ENCODE measurements at regions not wholly inside any gene's neighbourhood (a gene's known extent, or its start where the extent isn't known, plus 50 kb on each side); places are given as distances from the start of the nearest gene placed in this dataset.

GRCh38 chr2:46829231-46829995 lies 86.2 kb downstream of the MCFD2 start:
- BruUV-seq (replicated peaks) = no TSS peak
- H3K36me3 ChIP-seq (ENCODE audit: insufficient read depth, low read length) = no peaks in the 10 kb centered on the region

DNA sequence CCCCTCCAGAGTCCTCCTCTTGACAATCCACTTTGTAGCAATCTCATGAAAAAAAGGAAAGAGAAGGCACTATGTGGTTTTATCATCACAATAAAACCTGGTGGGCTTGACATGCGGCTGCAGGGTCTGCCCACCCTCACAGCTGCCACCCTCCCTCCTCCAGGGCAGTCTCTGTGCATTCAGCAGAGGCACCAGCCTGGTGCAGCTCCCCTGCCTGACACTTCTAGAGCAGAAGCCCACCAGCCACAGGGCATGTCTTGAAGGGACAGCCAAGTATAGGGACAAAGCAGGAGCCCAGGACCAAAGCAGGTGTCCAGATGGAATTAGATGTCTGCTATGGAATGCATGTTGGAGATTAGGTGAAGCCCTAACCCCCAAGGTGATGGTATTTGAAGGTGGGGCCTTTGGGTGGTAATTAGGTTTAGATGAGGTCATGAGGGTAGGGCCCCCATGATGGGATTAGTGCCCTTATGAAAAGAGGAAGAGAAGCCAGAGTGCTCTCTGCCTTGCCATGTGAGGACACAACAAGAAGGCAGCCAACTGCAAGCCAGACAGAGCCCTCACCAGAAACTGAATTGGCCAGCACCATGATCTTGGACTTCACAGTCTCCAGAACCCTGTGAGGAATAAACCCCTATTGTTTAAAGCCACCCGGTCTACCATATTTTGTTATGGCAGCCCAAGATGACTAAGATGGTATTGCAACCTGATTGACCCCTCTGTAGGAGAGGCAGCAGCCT lies 86.9 kb downstream of the MCFD2 start:
- H3K9me2 ChIP-seq (ENCODE audit: insufficient read depth, low read length) = no peaks in the 10 kb centered on the region
- no peak for DNase-seq (ENCODE audit: low spot score)
- intact Hi-C loops (cut with micrococcal nuclease; ENCODE audit: unreplicated experiment) = no loop called here
- ChIA-PET CTCF (ENCODE audit: unreplicated experiment) (no interaction called here), POLR2A (no interaction called here)
- H3K27ac ChIP-seq (ENCODE audit: low read depth, low read length, poor library complexity, severe bottlenecking) = no peak overlapping the region
- H3K36me3 ChIP-seq (ENCODE audit: insufficient read depth, low read length) = no peaks in the 10 kb centered on the region
- TF ChIP-seq CTCF (conservative IDR thresholded peaks at IDR 0.05; ENCODE audit: low read length) (no peak), EZH2phosphoT487 (IDR thresholded peaks at IDR 0.05; ENCODE audit: borderline replicate concordance, low read depth, low read length) (no peak)
- no peak overlapping the region for H3K4me3 ChIP-seq (ENCODE audit: low read depth, low read length, poor library complexity, severe bottlenecking)
- H3K79me2 ChIP-seq (ENCODE audit: insufficient read depth, low read depth, low read length) = no peaks in the 10 kb centered on the region
- no peaks in the 10 kb centered on the region for H3K9me3 ChIP-seq (ENCODE audit: low read length)
- H2AFZ ChIP-seq (ENCODE audit: low read length) = no peak overlapping the region
- H4K20me1 ChIP-seq (ENCODE audit: insufficient read depth, low read length) = no peaks in the 10 kb centered on the region
- no peaks in the 10 kb centered on the region for H3K4me1 ChIP-seq (ENCODE audit: insufficient read depth, low read length, poor library complexity, severe bottlenecking)
- H3K4me2 ChIP-seq (ENCODE audit: low read length) = no peak overlapping the region
- BruUV-seq (replicated peaks) = no TSS peak

More at GRCh38 chr2:46829231-46829995, 86.2 kb downstream of the MCFD2 start:
- CTCF ChIA-PET (ENCODE audit: unreplicated experiment) = no interaction called here
- Histone ChIP-seq H3K4me1 (ENCODE audit: insufficient read depth, low read length, poor library complexity, severe bottlenecking) (no peaks in the 10 kb centered on the region), H3K9me2 (ENCODE audit: insufficient read depth, low read length) (no peaks in the 10 kb centered on the region), H4K20me1 (ENCODE audit: insufficient read depth, low read length) (no peaks in the 10 kb centered on the region), H3K4me3 (ENCODE audit: low read depth, low read length, poor library complexity, severe bottlenecking) (no peak overlapping the region), H3K27ac (ENCODE audit: low read depth, low read length, poor library complexity, severe bottlenecking) (no peak overlapping the region), H3K79me2 (ENCODE audit: insufficient read depth, low read depth, low read length) (no peaks in the 10 kb centered on the region), H3K9me3 (ENCODE audit: low read length) (no peaks in the 10 kb centered on the region), H2AFZ (ENCODE audit: low read length) (no peak overlapping the region), H3K4me2 (ENCODE audit: low read length) (no peak overlapping the region)
- TF ChIP-seq CTCF (conservative IDR thresholded peaks at IDR 0.05; ENCODE audit: low read length) = no peak
- no peak for TF ChIP-seq EZH2phosphoT487 (IDR thresholded peaks at IDR 0.05; ENCODE audit: borderline replicate concordance, low read depth, low read length)
- DNase-seq (ENCODE audit: low spot score) = no peak
- POLR2A ChIA-PET = no interaction called here
- intact Hi-C loops (cut with micrococcal nuclease; ENCODE audit: unreplicated experiment) = no loop called here

- Histone ChIP-seq H4K20me1 (ENCODE audit: insufficient read depth, low read length) (no peaks in the 10 kb centered on the region), H3K9me3 (ENCODE audit: low read length) (no peaks in the 10 kb centered on the region), H3K79me2 (ENCODE audit: insufficient read depth, low read depth, low read length) (no peaks in the 10 kb centered on the region), H2AFZ (ENCODE audit: low read length) (no peak overlapping the region), H3K4me3 (ENCODE audit: low read depth, low read length, poor library complexity, severe bottlenecking) (no peak overlapping the region), H3K9me2 (ENCODE audit: insufficient read depth, low read length) (no peaks in the 10 kb centered on the region), H3K4me2 (ENCODE audit: low read length) (no peak overlapping the region), H3K27ac (ENCODE audit: low read depth, low read length, poor library complexity, severe bottlenecking) (no peak overlapping the region), H3K4me1 (ENCODE audit: insufficient read depth, low read length, poor library complexity, severe bottlenecking) (no peaks in the 10 kb centered on the region), H3K36me3 (ENCODE audit: insufficient read depth, low read length) (no peaks in the 10 kb centered on the region)
- no TSS peak for BruUV-seq (replicated peaks)
- POLR2A ChIA-PET = no interaction called here
- TF ChIP-seq CTCF (conservative IDR thresholded peaks at IDR 0.05; ENCODE audit: low read length) (no peak), EZH2phosphoT487 (IDR thresholded peaks at IDR 0.05; ENCODE audit: borderline replicate concordance, low read depth, low read length) (no peak)
- intact Hi-C loops (cut with micrococcal nuclease; ENCODE audit: unreplicated experiment) = no loop called here
- CTCF ChIA-PET (ENCODE audit: unreplicated experiment) = no interaction called here
- no peak for DNase-seq (ENCODE audit: low spot score)
Observed at GRCh38 chr2:46828135-46828438, 87.5 kb downstream of the MCFD2 start.

Measured in OCI-LY7 (cell line).